ENCODE measurements at regions not wholly inside any gene's neighbourhood (a gene's known extent, or its start where the extent isn't known, plus 50 kb on each side); places are given as distances from the start of the nearest gene placed in this dataset.

- no peaks in the 10 kb centered on the region for H3K27me3 ChIP-seq (ENCODE audit: control insufficient read depth, low read length)
- no peaks in the 10 kb centered on the region for H3K36me3 ChIP-seq (ENCODE audit: control insufficient read depth, low read length)
- H3K4me1 ChIP-seq (ENCODE audit: control insufficient read depth, low read length), result no peaks in the 10 kb centered on the region
- TF ChIP-seq EZH2phosphoT487 (IDR thresholded peaks at IDR 0.05; ENCODE audit: borderline replicate concordance, low read length) (no peak), CTCF (IDR thresholded peaks at IDR 0.05; ENCODE audit: low read depth, low read length, poor library complexity, severe bottlenecking) (no peak)
- H3K9me3 ChIP-seq (ENCODE audit: control insufficient read depth, insufficient read depth, low read length), result no peaks in the 10 kb centered on the region
- H3K27ac ChIP-seq (ENCODE audit: low read depth, low read length), result no peak overlapping the region
- no peaks in the 10 kb centered on the region for H3F3A ChIP-seq (ENCODE audit: control insufficient read depth, insufficient read depth)
- no peaks in the 10 kb centered on the region for H4K20me1 ChIP-seq (ENCODE audit: control insufficient read depth, insufficient read depth, low read depth, low read length)
- H3K4me3 ChIP-seq (ENCODE audit: low read length), result no peak overlapping the region
- H3K9me2 ChIP-seq (replicated peaks; ENCODE audit: control insufficient read depth, low read length), result no peaks in the 10 kb centered on the region
- H3K4me2 ChIP-seq (ENCODE audit: low read length), result no peak overlapping the region
- H3K79me2 ChIP-seq (ENCODE audit: control insufficient read depth, low read length), result no peaks in the 10 kb centered on the region
Measured at GRCh38 chr11:69212798-69213110, 57.0 kb downstream of the SMIM38 start.

- no peaks in the 10 kb centered on the region for H3K9me2 ChIP-seq (replicated peaks; ENCODE audit: control insufficient read depth, low read length)
- no peaks in the 10 kb centered on the region for H4K20me1 ChIP-seq (ENCODE audit: control insufficient read depth, insufficient read depth, low read depth, low read length)
- no peaks in the 10 kb centered on the region for H3F3A ChIP-seq (ENCODE audit: control insufficient read depth, insufficient read depth)
- no peak overlapping the region for H3K27ac ChIP-seq (ENCODE audit: low read depth, low read length)
- TF ChIP-seq EZH2phosphoT487 (IDR thresholded peaks at IDR 0.05; ENCODE audit: borderline replicate concordance, low read length), result no peak
- no peak for TF ChIP-seq CTCF (IDR thresholded peaks at IDR 0.05; ENCODE audit: low read depth, low read length, poor library complexity, severe bottlenecking)
- H3K79me2 ChIP-seq (ENCODE audit: control insufficient read depth, low read length), result no peaks in the 10 kb centered on the region
- no peaks in the 10 kb centered on the region for H3K36me3 ChIP-seq (ENCODE audit: control insufficient read depth, low read length)
- no peaks in the 10 kb centered on the region for H3K27me3 ChIP-seq (ENCODE audit: control insufficient read depth, low read length)
- H3K4me1 ChIP-seq (ENCODE audit: control insufficient read depth, low read length), result no peaks in the 10 kb centered on the region
- H3K4me3 ChIP-seq (ENCODE audit: low read length), result no peak overlapping the region
- no peak overlapping the region for H3K4me2 ChIP-seq (ENCODE audit: low read length)
- no peaks in the 10 kb centered on the region for H3K9me3 ChIP-seq (ENCODE audit: control insufficient read depth, insufficient read depth, low read length)
Measured at GRCh38 chr11:69213316-69213715, 57.6 kb downstream of the SMIM38 start.

GRCh38 chr11:69213964-69214363 lies 58.2 kb downstream of the SMIM38 start:
- Histone ChIP-seq H3K27me3 (ENCODE audit: control insufficient read depth, low read length) (no peaks in the 10 kb centered on the region), H3K4me3 (ENCODE audit: low read length) (no peak overlapping the region), H3F3A (ENCODE audit: control insufficient read depth, insufficient read depth) (no peaks in the 10 kb centered on the region), H4K20me1 (ENCODE audit: control insufficient read depth, insufficient read depth, low read depth, low read length) (no peaks in the 10 kb centered on the region), H3K9me2 (replicated peaks; ENCODE audit: control insufficient read depth, low read length) (no peaks in the 10 kb centered on the region), H3K79me2 (ENCODE audit: control insufficient read depth, low read length) (no peaks in the 10 kb centered on the region), H3K4me2 (ENCODE audit: low read length) (no peak overlapping the region), H3K9me3 (ENCODE audit: control insufficient read depth, insufficient read depth, low read length) (no peaks in the 10 kb centered on the region), H3K36me3 (ENCODE audit: control insufficient read depth, low read length) (no peaks in the 10 kb centered on the region), H3K4me1 (ENCODE audit: control insufficient read depth, low read length) (no peaks in the 10 kb centered on the region), H3K27ac (ENCODE audit: low read depth, low read length) (no peak overlapping the region)
- TF ChIP-seq EZH2phosphoT487 (IDR thresholded peaks at IDR 0.05; ENCODE audit: borderline replicate concordance, low read length) (no peak), CTCF (IDR thresholded peaks at IDR 0.05; ENCODE audit: low read depth, low read length, poor library complexity, severe bottlenecking) (no peak)

GRCh38 chr11:69215216-69215615 lies 59.5 kb downstream of the SMIM38 start:
- Histone ChIP-seq H3K9me3 (ENCODE audit: control insufficient read depth, insufficient read depth, low read length) (no peaks in the 10 kb centered on the region), H3K4me3 (ENCODE audit: low read length) (no peak overlapping the region), H3K36me3 (ENCODE audit: control insufficient read depth, low read length) (no peaks in the 10 kb centered on the region), H4K20me1 (ENCODE audit: control insufficient read depth, insufficient read depth, low read depth, low read length) (no peaks in the 10 kb centered on the region), H3K4me2 (ENCODE audit: low read length) (no peak overlapping the region), H3K4me1 (ENCODE audit: control insufficient read depth, low read length) (no peaks in the 10 kb centered on the region), H3K9me2 (replicated peaks; ENCODE audit: control insufficient read depth, low read length) (no peaks in the 10 kb centered on the region), H3K27ac (ENCODE audit: low read depth, low read length) (no peak overlapping the region), H3K27me3 (ENCODE audit: control insufficient read depth, low read length) (no peaks in the 10 kb centered on the region), H3F3A (ENCODE audit: control insufficient read depth, insufficient read depth) (no peaks in the 10 kb centered on the region), H3K79me2 (ENCODE audit: control insufficient read depth, low read length) (no peaks in the 10 kb centered on the region)
- TF ChIP-seq CTCF (IDR thresholded peaks at IDR 0.05; ENCODE audit: low read depth, low read length, poor library complexity, severe bottlenecking), result no peak
- TF ChIP-seq EZH2phosphoT487 (IDR thresholded peaks at IDR 0.05; ENCODE audit: borderline replicate concordance, low read length), result no peak
